MM.1S (cell line): ENCODE measurements at regions not wholly inside any gene's neighbourhood (a gene's known extent, or its start where the extent isn't known, plus 50 kb on each side); places are given as distances from the start of the nearest gene placed in this dataset.

Source experiments
- DNase-seq: peaks from one replicate; pipeline ENCODE4 v3.0.0-alpha.2; 2015
- H2AFZ ChIP-seq: fragments of 300-600 bp; sonication (generic); 2 replicates; pipeline ENCODE4 v1.6.0; 2016; ENCODE audit warnings: antibody characterized with exemption, low read length
- H3F3A ChIP-seq: fragments of 300-600 bp; sonication (generic); 2 replicates; pipeline ENCODE4 v1.6.1; 2016; ENCODE audit warnings: mild to moderate bottlenecking, antibody characterized with exemption, low read length, moderate library complexity, mixed read lengths; ENCODE audit not compliant: insufficient read depth
- H3K27ac ChIP-seq: fragments of 300-600 bp; sonication (generic); 2 replicates; pipeline ENCODE4 v1.5.1; 2016; ENCODE audit warnings: mild to moderate bottlenecking, low read length
- H3K27me3 ChIP-seq: fragments of 300-600 bp; sonication (generic); replicated peaks from 2 replicates; pipeline ENCODE4 v1.6.0; 2016; ENCODE audit warnings: low read length; ENCODE audit not compliant: insufficient read depth
- H3K36me3 ChIP-seq: fragments of 300-600 bp; sonication (generic); replicated peaks from 2 replicates; pipeline ENCODE4 v1.6.1; 2016; ENCODE audit warnings: mild to moderate bottlenecking, low read length, mixed read lengths; ENCODE audit not compliant: insufficient read depth
- H3K4me1 ChIP-seq: fragments of 300-600 bp; sonication (generic); 2 replicates; pipeline ENCODE4 v1.6.1; 2016; ENCODE audit warnings: low read length, mixed read lengths
- H3K4me2 ChIP-seq: fragments of 300-600 bp; sonication (generic); 2 replicates; pipeline ENCODE4 v1.6.0; 2016; ENCODE audit warnings: low read depth, low read length
- H3K4me3 ChIP-seq: fragments of 300-600 bp; sonication (generic); 2 replicates; pipeline ENCODE4 v1.5.1; 2016; ENCODE audit warnings: low read length, mixed read lengths
- H3K79me2 ChIP-seq: fragments of 300-600 bp; sonication (generic); 2 replicates; pipeline ENCODE4 v1.6.1; 2016; ENCODE audit warnings: mixed run types, low read length, mixed read lengths
- H3K9ac ChIP-seq: fragments of 300-600 bp; sonication (generic); 2 replicates; pipeline ENCODE4 v1.6.1; 2016; ENCODE audit warnings: low read length, mixed read lengths
- H3K9me2 ChIP-seq: fragments of 300-600 bp; sonication (generic); replicated peaks from 2 replicates; pipeline ENCODE4 v1.6.1; 2016; ENCODE audit warnings: mild to moderate bottlenecking, low read length, mixed read lengths; ENCODE audit not compliant: insufficient read depth
- H3K9me3 ChIP-seq: fragments of 300-600 bp; sonication (generic); replicated peaks from 2 replicates; pipeline ENCODE4 v1.6.1; 2016; ENCODE audit warnings: mild to moderate bottlenecking, low read length, mixed read lengths; ENCODE audit not compliant: insufficient read depth
- H4K20me1 ChIP-seq: fragments of 300-600 bp; sonication (generic); 2 replicates; pipeline ENCODE4 v1.6.1; 2016; ENCODE audit warnings: mild to moderate bottlenecking, low read length, moderate library complexity, mixed read lengths; ENCODE audit not compliant: insufficient read depth
- CTCF ChIP-seq: fragments of 300-600 bp; sonication (generic); IDR thresholded peaks from 2 replicates; pipeline ENCODE4 v1.5.1; 2016; ENCODE audit warnings: antibody characterized with exemption, low read length, mixed read lengths
- EZH2 ChIP-seq: fragments of 300-600 bp; sonication (generic); optimal IDR thresholded peaks from 2 replicates; pipeline ENCODE3; 2017; ENCODE audit warnings: low read depth, mild to moderate bottlenecking, antibody characterized with exemption, low read length, mixed read lengths
- EZH2phosphoT487 ChIP-seq: fragments of 300-600 bp; sonication (generic); IDR thresholded peaks from 2 replicates; pipeline ENCODE4 v1.6.1; 2018; ENCODE audit warnings: antibody characterized with exemption, low read length

GRCh38 chr11:134760957-134761356, 348.9 kb upstream of the B3GAT1 start:
- Histone ChIP-seq H3K27me3 (no peaks in the 10 kb centered on the region), H3K4me2 (no peak overlapping the region), H3K27ac (no peak overlapping the region), H4K20me1 (no peaks in the 10 kb centered on the region), H3K9ac (no peak overlapping the region), H3K4me1 (no peaks in the 10 kb centered on the region), H3K9me2 (no peaks in the 10 kb centered on the region), H3F3A (no peaks in the 10 kb centered on the region), H3K9me3 (no peaks in the 10 kb centered on the region), H3K4me3 (no peak overlapping the region), H3K36me3 (no peaks in the 10 kb centered on the region), H3K79me2 (no peaks in the 10 kb centered on the region), H2AFZ (no peak overlapping the region)
- TF ChIP-seq EZH2phosphoT487 = no peak
- no peak for TF ChIP-seq CTCF
- TF ChIP-seq EZH2 = no peak
- DNase-seq = no peak

DNA sequence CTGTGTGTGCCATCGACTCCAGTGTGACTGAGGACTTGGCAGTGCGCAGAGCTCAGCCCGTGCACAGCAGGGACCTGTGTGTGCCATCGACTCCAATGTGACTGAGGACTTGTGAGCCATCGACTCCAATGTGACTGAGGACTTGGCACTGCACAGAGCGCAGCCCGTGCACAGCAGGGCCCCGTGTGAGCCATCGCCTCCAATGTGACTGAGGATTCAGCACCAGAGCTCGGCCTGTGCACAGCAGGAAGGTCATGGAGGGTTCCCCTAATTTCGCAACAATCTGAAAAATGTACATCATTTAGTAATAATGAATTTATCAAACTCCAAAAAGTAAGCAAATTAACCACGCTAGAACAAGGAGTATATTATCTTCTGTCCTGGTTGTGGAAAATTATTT, 348.3 kb upstream of the B3GAT1 start:
- Histone ChIP-seq H3K36me3 (no peaks in the 10 kb centered on the region), H3K27ac (no peak overlapping the region), H2AFZ (no peak overlapping the region), H3F3A (no peaks in the 10 kb centered on the region), H3K9me3 (no peaks in the 10 kb centered on the region), H3K9ac (no peak overlapping the region), H3K9me2 (no peaks in the 10 kb centered on the region), H3K27me3 (no peaks in the 10 kb centered on the region), H3K4me2 (no peak overlapping the region), H3K4me1 (no peaks in the 10 kb centered on the region), H3K79me2 (no peaks in the 10 kb centered on the region), H4K20me1 (no peaks in the 10 kb centered on the region), H3K4me3 (no peak overlapping the region)
- DNase-seq = no peak
- TF ChIP-seq CTCF = no peak
- TF ChIP-seq EZH2 = no peak
- TF ChIP-seq EZH2phosphoT487 = no peak

- Histone ChIP-seq H3F3A (no peaks in the 10 kb centered on the region), H4K20me1 (no peaks in the 10 kb centered on the region), H3K79me2 (no peaks in the 10 kb centered on the region), H3K27ac (no peak overlapping the region), H3K4me2 (no peak overlapping the region), H3K9me2 (no peaks in the 10 kb centered on the region), H3K4me3 (no peak overlapping the region), H3K9ac (no peak overlapping the region), H3K9me3 (no peaks in the 10 kb centered on the region), H3K27me3 (no peaks in the 10 kb centered on the region), H3K36me3 (no peaks in the 10 kb centered on the region), H2AFZ (no peak overlapping the region), H3K4me1 (no peaks in the 10 kb centered on the region)
- TF ChIP-seq EZH2 (no peak), EZH2phosphoT487 (no peak), CTCF (no peak)
- no peak for DNase-seq
Measured at GRCh38 chr11:134759855-134760254, 347.8 kb upstream of the B3GAT1 start.
